Fibroblast of lung (primary cell): ENCODE measurements at regions not wholly inside any gene's neighbourhood (a gene's known extent, or its start where the extent isn't known, plus 50 kb on each side); places are given as distances from the start of the nearest gene placed in this dataset.

Experiments used
- EZH2 ChIP-seq: IDR thresholded peaks from 2 replicates; pipeline ENCODE4 v1.5.1; 2012; ENCODE audit warnings: low read length, control low read depth, mild to moderate bottlenecking; ENCODE audit errors: missing control alignments
- TF ChIP-seq, protein P1 (sequence below), 2 donors: IDR thresholded peaks in 1 of 2; conservative IDR thresholded peaks in 1 of 2; 1 replicate in 1 of 2; 2 replicates in 1 of 2; pipeline ENCODE4 v1.5.1; 2011 to 2012; ENCODE audit warnings: low read length in 2 of 2, control low read depth in 1 of 2, inconsistent platforms in 1 of 2, low read depth in 1 of 2, mild to moderate bottlenecking in 1 of 2

DNA sequence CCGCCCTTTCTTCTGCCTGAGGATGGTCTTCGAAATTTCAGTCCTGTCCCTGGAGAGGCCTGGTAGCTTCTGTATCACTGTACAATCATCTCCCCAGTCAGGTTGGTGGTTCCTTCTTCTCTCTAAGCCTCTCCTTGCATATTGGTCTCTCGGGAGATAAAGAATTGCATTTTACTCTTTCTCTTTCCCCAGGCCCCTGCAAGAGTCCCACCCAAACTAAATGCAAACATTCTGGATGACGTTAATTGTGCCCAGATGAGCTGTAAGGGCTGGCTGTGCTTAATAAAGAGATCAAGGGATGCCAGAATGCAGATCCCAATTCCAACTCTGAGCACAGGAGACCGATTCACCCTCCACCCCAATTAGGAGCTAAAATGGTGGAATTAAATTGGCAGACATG, 835.4 kb upstream of the TMEM132C start:
- TF ChIP-seq, protein P1, sequence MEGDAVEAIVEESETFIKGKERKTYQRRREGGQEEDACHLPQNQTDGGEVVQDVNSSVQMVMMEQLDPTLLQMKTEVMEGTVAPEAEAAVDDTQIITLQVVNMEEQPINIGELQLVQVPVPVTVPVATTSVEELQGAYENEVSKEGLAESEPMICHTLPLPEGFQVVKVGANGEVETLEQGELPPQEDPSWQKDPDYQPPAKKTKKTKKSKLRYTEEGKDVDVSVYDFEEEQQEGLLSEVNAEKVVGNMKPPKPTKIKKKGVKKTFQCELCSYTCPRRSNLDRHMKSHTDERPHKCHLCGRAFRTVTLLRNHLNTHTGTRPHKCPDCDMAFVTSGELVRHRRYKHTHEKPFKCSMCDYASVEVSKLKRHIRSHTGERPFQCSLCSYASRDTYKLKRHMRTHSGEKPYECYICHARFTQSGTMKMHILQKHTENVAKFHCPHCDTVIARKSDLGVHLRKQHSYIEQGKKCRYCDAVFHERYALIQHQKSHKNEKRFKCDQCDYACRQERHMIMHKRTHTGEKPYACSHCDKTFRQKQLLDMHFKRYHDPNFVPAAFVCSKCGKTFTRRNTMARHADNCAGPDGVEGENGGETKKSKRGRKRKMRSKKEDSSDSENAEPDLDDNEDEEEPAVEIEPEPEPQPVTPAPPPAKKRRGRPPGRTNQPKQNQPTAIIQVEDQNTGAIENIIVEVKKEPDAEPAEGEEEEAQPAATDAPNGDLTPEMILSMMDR (conservative IDR thresholded peaks at IDR 0.05 in 1 of 2, IDR thresholded peaks at IDR 0.05 in 1 of 2; ENCODE audit: low read depth in 1 of 2, low read length in 2 of 2) = no peak
- TF ChIP-seq EZH2 = no peak
